ENCODE measurements at regions not wholly inside any gene's neighbourhood (a gene's known extent, or its start where the extent isn't known, plus 50 kb on each side); places are given as distances from the start of the nearest gene placed in this dataset.

DNA sequence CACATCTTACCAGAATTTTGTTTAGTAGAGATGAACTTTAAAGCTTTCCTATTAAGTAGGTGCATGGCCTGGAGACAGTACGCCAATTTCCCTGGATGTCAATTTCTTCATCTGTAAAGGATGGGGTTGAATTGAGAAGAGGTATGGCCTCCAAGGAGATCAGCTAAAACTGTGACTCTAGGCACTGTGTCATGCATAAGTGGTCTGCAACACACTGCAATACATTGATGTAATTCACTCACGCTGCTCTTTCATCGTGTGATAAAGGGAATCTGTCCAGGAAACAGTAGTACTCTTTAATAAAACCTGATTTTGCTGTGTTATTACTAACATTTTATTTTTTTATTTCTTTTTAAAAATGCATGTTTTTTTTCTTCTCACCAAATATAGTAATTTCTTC is 795.8 kb downstream of the DIAPH3 start:
- TF ChIP-seq GATA3 (IDR thresholded peaks at IDR 0.05; ENCODE audit: low read depth, low read length) (no peak), GATA2 (IDR thresholded peaks at IDR 0.05; ENCODE audit: low read depth, low read length) (no peak)

DNA sequence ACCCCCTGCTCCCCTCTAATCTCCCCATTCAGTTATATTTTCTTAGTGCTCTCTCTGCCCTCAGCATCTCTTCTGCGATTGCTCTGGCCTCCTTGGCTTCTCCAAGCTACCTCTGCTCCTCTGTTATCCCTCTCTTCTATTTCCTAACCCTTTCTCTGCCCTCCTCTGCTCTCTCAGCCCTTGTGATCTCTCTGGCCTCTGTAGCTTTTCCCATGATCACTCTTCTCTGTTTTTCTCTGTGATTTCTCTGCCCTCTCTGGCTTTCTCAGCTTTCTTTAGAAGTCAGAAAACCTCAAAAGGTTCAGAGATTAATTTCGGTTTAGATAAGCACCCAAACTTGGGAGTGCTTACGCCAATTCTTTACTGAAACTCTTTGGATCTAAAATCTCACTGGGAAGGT is 795.0 kb downstream of the DIAPH3 start:
- TF ChIP-seq GATA3 (IDR thresholded peaks at IDR 0.05; ENCODE audit: low read depth, low read length) (no peak), GATA2 (IDR thresholded peaks at IDR 0.05; ENCODE audit: low read depth, low read length) (no peak)

DNA sequence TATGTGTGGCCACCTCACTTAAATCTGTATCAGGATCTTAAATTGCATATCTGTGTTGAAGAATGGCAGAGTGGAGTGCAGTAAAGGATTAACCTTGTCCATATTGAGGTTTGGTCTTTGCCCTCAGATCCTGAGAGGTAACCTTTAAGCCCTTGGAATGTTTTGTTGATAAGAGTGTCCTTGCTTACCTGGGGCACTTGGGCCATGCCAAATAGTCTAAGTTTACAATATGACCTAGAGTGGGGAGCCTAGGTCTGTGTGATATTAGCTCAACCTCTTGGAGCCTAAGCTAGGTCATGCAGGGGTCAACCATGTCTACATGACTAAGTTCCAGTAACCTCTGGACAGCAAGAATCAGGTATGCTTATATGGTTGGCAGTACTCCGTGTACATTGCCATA is 792.5 kb downstream of the DIAPH3 start:
- TF ChIP-seq GATA2 (IDR thresholded peaks at IDR 0.05; ENCODE audit: low read depth, low read length) (no peak), GATA3 (IDR thresholded peaks at IDR 0.05; ENCODE audit: low read depth, low read length) (no peak)

DNA sequence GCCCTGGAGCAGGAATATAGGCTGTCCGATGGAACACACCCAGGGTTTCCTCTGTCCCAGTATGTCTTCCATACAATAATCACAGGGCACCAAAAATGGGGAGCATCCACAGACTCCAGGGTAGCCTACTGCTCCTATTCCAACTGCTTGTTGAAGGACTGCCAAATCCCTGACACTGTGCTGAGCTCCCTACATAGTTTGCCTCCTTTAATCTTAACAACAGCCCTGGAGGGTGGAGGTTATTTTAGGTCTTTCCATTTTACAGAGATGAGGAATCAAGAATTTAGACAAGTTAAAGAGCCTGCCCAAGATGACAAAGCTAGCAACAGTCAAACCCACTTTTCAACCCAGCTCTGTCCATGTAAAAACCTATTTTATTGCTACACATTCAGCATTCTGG is 790.4 kb downstream of the DIAPH3 start:
- TF ChIP-seq GATA2 (IDR thresholded peaks at IDR 0.05; ENCODE audit: low read depth, low read length) (no peak), GATA3 (IDR thresholded peaks at IDR 0.05; ENCODE audit: low read depth, low read length) (no peak)

DNA sequence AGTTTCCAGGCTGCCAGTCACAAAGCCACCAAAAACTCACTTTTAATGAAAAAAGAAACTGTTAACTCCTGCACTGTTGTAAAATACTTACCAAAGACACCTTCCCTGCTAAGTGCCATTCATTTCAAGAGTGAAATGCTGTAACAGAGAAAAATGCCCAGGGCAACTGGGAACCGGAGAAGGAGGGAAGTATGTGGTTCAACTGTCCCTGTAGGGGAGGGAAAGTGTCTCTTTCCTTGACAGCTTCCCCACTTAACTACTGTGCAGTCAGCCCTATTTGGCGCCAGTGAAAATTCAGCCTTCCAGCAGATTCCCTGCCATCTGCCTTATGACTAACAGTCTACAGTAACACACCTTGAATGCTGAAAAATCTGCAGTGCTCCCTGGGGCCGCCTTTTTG is 789.0 kb downstream of the DIAPH3 start:
- no peak for TF ChIP-seq GATA3 (IDR thresholded peaks at IDR 0.05; ENCODE audit: low read depth, low read length)
- no peak for TF ChIP-seq GATA2 (IDR thresholded peaks at IDR 0.05; ENCODE audit: low read depth, low read length)

DNA sequence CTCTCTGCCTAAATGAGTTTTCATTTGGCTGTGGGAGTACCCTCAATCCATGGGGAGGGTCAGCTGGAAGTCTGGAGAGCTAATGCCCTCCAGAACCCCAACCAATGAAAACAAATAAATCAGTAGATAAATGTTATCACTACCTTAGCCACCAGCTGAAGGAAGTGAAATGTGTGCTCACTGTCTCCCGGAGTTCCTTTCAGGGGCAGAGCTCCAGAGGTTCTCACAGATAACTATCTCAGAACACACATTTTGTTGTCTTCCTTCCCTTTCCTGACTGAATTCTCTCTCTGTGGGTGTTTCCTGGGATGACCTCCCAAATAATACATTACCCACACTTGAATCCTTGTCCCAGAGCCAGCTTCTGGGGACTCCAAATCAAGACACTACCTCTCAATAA is 779.6 kb downstream of the DIAPH3 start:
- TF ChIP-seq GATA2 (IDR thresholded peaks at IDR 0.05; ENCODE audit: low read depth, low read length) (peak; percentile 47; the same call in 1 of the 2 replicates), GATA3 (IDR thresholded peaks at IDR 0.05; ENCODE audit: low read depth, low read length) (no peak)

DNA sequence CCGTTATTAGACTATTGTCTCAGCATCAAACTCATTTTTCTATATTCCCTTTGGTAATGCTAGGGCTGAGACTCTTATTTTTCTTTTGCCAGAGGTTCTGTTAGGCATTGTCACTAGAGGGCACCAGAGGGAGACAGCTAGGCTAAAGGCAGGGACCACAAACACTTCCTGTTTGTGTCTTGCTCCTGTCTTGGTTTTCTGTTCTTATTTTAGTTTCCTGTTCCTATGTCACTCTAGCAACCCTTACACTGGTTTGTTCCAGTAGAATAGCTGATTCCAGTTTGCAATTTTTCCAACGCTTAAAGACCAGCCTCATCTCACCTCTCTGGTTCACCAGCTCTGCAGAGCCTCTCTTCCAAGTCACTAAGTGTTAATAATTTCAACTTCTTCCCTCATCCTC is 772.0 kb downstream of the DIAPH3 start:
- no peak for TF ChIP-seq GATA2 (IDR thresholded peaks at IDR 0.05; ENCODE audit: low read depth, low read length)
- TF ChIP-seq GATA3 (IDR thresholded peaks at IDR 0.05; ENCODE audit: low read depth, low read length), result no peak

DNA sequence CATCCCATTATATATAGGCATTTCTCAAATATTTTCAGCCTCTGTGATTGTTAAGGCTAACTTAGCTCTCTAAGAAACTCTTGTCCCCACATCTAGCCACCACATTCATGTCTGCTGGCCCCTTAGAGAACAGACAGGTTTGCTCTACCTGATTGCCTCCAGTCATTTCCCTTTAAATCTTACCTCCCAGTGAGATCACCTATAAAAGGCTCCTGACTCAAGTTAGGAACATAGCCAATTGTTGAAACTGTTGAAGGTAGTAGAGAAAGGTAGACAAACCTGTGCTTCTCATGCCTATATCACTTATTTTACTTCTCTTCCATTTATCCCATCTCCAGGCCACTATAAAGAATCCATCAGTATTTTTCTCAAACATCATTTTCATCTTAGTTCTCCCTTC is 771.4 kb downstream of the DIAPH3 start:
- TF ChIP-seq GATA2 (IDR thresholded peaks at IDR 0.05; ENCODE audit: low read depth, low read length) (no peak), GATA3 (IDR thresholded peaks at IDR 0.05; ENCODE audit: low read depth, low read length) (no peak)

DNA sequence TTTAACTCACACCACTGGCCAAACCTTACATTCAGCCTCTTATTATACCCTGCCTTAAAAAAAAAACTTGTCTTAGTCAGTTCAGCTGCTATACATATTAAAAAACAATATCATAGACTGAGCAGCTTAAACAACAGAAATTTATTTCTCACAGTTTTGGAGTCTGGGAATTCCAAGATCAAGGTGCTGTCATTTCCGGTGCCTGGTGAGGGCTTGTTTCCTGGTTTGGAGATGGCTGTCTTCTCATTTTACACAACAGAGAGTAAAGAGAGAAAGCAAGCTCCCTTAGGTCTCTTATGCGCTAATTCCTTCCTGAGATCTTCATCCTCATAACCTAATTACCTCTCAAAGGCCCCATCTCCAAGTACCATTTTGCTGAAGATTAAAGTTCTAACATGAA is 769.2 kb downstream of the DIAPH3 start:
- TF ChIP-seq GATA3 (IDR thresholded peaks at IDR 0.05; ENCODE audit: low read depth, low read length) (no peak), GATA2 (IDR thresholded peaks at IDR 0.05; ENCODE audit: low read depth, low read length) (no peak)

DNA sequence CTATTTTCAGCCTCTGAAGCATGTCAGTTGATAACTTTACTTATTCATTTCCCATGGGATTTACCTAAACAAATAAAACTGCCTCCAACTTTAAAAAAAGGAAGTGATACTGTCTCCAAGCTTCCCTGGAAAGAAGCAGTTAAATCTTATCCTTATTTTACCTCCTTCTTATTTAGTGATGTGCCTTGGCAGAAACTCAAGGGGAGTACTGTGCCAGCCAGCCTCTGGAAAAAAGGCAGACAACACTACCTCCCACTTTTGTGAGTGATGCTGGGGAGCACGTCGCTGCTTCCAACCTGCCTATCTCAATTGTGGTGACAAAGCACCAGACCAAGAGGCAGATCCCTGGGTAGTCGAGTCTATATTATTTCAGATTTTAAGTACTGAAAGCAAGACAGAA is 765.6 kb downstream of the DIAPH3 start:
- TF ChIP-seq GATA3 (IDR thresholded peaks at IDR 0.05; ENCODE audit: low read depth, low read length), result no peak
- TF ChIP-seq GATA2 (IDR thresholded peaks at IDR 0.05; ENCODE audit: low read depth, low read length), result no peak

DNA sequence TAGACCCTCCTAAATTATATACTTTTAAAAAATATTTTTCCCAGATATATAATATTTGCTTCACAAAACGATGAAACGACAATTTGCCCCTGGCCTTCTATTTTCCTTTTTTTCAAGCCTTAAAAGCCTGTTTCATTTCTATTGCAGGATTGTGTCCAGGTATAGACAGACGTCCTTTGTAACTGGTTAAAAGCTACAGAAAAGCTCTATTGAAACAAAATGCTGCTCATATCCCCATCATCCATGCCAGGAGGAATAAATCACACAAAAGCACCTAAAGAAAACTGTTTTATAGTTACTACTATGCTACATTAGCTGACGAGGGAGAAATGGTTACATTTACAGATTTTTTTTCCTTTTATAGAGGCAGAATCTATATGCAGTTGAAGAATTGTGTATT is 765.1 kb downstream of the DIAPH3 start:
- TF ChIP-seq GATA2 (IDR thresholded peaks at IDR 0.05; ENCODE audit: low read depth, low read length) (no peak), GATA3 (IDR thresholded peaks at IDR 0.05; ENCODE audit: low read depth, low read length) (no peak)

DNA sequence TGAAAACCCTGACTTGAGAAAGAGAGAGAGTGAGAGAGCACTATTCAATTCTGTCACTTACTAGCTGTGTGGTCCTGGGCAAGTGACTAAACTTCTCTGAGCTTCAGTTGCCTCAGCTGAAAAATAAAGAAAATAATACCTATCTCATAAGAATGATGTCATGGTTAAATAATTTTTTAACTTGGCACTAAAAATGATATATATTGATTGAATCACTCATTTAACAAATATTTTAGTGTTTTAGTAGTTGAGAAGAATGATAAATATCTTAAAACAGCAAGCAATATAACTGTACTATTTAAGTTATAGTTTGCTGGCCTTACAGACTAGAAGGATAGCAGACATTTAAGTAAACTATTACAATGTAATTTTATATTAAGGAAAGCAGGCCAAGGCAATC is 764.2 kb downstream of the DIAPH3 start:
- TF ChIP-seq GATA2 (IDR thresholded peaks at IDR 0.05; ENCODE audit: low read depth, low read length) (no peak), GATA3 (IDR thresholded peaks at IDR 0.05; ENCODE audit: low read depth, low read length) (no peak)

DNA sequence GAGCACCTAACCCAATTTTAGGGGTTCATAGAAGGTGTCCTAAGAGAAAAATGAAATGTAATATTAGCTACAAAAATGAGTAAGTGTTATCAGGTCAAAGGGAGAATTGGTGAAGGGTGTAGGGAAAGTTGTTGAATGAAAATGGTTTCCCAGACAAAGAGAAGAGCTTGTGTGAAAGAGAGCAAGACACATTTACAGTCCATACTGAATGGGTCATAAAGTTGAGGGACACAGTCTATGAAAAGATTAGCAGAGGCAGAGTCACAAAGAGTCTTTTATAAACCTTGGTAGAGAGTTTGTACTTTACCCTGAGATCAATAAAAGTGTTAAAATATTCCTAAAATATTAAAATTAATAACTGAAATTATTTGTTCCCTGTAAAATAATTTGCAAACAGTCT is 759.4 kb downstream of the DIAPH3 start:
- TF ChIP-seq GATA2 (IDR thresholded peaks at IDR 0.05; ENCODE audit: low read depth, low read length) (no peak), GATA3 (IDR thresholded peaks at IDR 0.05; ENCODE audit: low read depth, low read length) (no peak)

DNA sequence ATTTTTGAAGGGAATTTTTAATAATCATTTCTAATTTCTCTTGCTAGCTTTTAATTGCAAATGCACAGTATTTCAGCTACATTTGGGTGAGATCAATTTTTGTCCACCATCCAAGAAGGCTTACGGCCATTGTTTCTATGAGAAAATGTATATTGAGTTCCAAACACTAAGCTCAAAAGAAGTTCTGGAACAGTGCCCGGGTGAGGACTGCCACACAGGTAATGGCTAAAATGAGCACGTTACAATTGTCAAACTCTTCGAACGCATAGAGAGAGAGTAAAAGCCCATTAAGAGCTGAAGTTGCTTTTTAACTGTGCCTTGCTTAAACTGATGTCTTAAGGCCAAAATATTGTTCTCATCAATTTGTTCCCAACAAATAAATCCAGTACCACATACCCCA is 755.0 kb downstream of the DIAPH3 start:
- TF ChIP-seq GATA3 (IDR thresholded peaks at IDR 0.05; ENCODE audit: low read depth, low read length), result no peak
- no peak for TF ChIP-seq GATA2 (IDR thresholded peaks at IDR 0.05; ENCODE audit: low read depth, low read length)

DNA sequence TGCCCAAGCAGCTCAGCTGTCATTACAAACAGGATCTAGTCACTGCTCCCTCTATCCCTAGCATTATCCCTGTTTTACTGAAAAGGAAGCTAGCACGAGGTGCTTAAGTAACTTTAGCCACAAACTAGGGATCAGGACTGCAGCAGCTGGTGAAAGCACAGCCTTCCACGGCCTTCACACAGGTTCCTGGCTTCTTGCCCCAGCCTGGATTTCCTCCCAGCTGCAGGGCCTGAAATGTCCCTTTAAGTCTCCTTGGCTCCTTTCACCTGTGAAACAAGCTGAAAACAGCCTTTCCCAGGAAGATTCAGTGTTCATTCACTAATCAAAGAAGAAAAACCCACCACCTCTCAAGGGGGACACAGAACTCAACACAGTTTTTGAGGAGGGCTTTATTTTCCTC is 754.5 kb downstream of the DIAPH3 start:
- TF ChIP-seq GATA3 (IDR thresholded peaks at IDR 0.05; ENCODE audit: low read depth, low read length), result no peak
- no peak for TF ChIP-seq GATA2 (IDR thresholded peaks at IDR 0.05; ENCODE audit: low read depth, low read length)

DNA sequence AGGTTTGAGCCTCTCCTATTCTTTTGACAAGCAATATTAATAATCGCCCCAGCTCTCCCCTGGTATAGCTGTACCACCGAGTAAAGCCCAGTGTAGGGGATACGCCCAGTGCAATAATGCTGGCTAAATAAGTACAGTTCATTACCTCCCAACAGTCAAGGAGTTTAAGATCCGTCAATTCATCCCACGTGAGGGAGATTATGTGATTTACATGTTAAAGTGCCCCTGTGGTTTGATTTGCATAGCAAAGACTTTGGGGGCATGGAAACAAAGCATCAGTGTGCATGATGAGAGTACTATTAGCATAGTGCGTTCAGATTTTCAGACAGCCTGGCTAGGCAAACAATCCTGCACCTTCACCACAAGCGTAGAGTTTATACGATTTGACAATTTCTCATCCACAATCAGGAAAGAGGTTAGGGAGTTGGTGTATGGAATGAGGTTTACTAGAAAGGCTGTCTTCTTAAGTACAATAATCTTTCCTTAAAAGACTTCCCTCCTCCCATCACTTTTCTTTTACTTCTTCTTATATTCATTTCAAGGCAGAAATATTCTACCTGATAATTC is 754.0 kb downstream of the DIAPH3 start:
- TF ChIP-seq GATA3 (IDR thresholded peaks at IDR 0.05; ENCODE audit: low read depth, low read length) (no peak), GATA2 (IDR thresholded peaks at IDR 0.05; ENCODE audit: low read depth, low read length) (no peak)

Measured in SH-SY5Y (cell line).